22Rv1 (cell line): ENCODE measurements at regions not wholly inside any gene's neighbourhood (a gene's known extent, or its start where the extent isn't known, plus 50 kb on each side); places are given as distances from the start of the nearest gene placed in this dataset.

ENCODE experiments used
- ZFX ChIP-seq: fragments of 450-650 bp; IDR thresholded peaks from 2 replicates; pipeline ENCODE4 v1.6.1; 2017; ENCODE audit warnings: antibody characterized with exemption, borderline replicate concordance
- TF ChIP-seq, protein P1 (sequence below): fragments of 450-650 bp; IDR thresholded peaks from 2 replicates; pipeline ENCODE4 v1.5.1; 2017; ENCODE audit warnings: mild to moderate bottlenecking

DNA sequence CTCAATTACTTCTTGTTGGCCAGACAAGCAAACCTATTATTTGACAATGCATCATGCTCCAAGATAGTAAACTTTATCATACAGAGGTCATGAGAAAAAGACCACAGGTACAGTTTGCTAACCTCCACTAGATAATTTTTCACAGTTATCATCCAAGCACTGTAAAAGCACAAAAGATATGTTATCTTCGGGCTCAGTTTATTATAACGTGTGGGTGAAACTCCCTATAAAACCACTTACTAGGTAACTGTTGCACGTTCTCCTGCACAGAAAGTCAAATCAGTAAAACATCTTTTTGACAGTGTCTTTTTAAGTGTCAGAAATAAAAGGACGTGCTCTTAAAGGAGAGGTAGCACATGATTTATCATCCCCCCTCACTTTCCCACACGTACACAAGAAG lies 94.7 kb upstream of the BCL11A start:
- TF ChIP-seq, protein P1, sequence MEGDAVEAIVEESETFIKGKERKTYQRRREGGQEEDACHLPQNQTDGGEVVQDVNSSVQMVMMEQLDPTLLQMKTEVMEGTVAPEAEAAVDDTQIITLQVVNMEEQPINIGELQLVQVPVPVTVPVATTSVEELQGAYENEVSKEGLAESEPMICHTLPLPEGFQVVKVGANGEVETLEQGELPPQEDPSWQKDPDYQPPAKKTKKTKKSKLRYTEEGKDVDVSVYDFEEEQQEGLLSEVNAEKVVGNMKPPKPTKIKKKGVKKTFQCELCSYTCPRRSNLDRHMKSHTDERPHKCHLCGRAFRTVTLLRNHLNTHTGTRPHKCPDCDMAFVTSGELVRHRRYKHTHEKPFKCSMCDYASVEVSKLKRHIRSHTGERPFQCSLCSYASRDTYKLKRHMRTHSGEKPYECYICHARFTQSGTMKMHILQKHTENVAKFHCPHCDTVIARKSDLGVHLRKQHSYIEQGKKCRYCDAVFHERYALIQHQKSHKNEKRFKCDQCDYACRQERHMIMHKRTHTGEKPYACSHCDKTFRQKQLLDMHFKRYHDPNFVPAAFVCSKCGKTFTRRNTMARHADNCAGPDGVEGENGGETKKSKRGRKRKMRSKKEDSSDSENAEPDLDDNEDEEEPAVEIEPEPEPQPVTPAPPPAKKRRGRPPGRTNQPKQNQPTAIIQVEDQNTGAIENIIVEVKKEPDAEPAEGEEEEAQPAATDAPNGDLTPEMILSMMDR = no peak
- TF ChIP-seq ZFX = no peak
